Tibial nerve (tissue), 4 donors: ENCODE measurements at regions not wholly inside any gene's neighbourhood (a gene's known extent, or its start where the extent isn't known, plus 50 kb on each side); places are given as distances from the start of the nearest gene placed in this dataset.

Experiments used
- DNase-seq, 2 donors: peaks; one replicate each; pipeline ENCODE4 v3.0.0-alpha.2; 2019; ENCODE audit warnings: low spot score in 2 of 2
- H3K27ac ChIP-seq, 4 donors: fragments of 200-600 bp; sonication (generic) in 3 of 4; one replicate each; pipeline ENCODE4 v1.5.1; 2017 to 2019; ENCODE audit warnings: mild to moderate bottlenecking in 1 of 4
- H3K27me3 ChIP-seq, 2 donors: fragments of 200-600 bp; sonication (generic) in 1 of 2; one replicate each; pipeline versions ENCODE4 v1.5.1 to v1.6.0; 2017 to 2019
- H3K36me3 ChIP-seq, 3 donors: fragments of 200-600 bp; sonication (generic); one replicate each; pipeline ENCODE4 v1.5.1; 2018 to 2019
- H3K4me1 ChIP-seq, 4 donors: fragments of 200-600 bp; sonication (generic) in 3 of 4; one replicate each; pipeline ENCODE4 v1.5.1; 2017 to 2019
- H3K4me3 ChIP-seq, 4 donors: fragments of 200-600 bp; sonication (generic) in 3 of 4; one replicate each; pipeline ENCODE4 v1.5.1; 2017 to 2019; ENCODE audit warnings: mild to moderate bottlenecking in 1 of 4, moderate library complexity in 1 of 4
- H3K9me3 ChIP-seq, 4 donors: fragments of 200-600 bp; sonication (generic) in 3 of 4; one replicate each; pipeline ENCODE4 v1.5.1; 2017 to 2019
- CTCF ChIP-seq, 5 experiments: fragments of 200-600 bp in 3 of 5; fragments of 450-650 bp in 2 of 5; sonication (generic) in 3 of 5; IDR thresholded peaks; one replicate each; pipeline ENCODE4 v1.5.1; 2016 to 2019; ENCODE audit warnings: antibody characterized with exemption in 5 of 5, mild to moderate bottlenecking in 3 of 5, moderate library complexity in 2 of 5
- EP300 ChIP-seq, 2 donors: sonication (generic); formaldehyde crosslinking; IDR thresholded peaks; one replicate each; pipeline ENCODE4 v1.6.1; 2017; ENCODE audit warnings: antibody characterized with exemption in 2 of 2, mild to moderate bottlenecking in 1 of 2
- POLR2A ChIP-seq, 2 donors: fragments of 450-650 bp; IDR thresholded peaks; one replicate each; pipeline ENCODE4 v1.6.1; 2017; ENCODE audit warnings: antibody characterized with exemption in 2 of 2, mild to moderate bottlenecking in 2 of 2, moderate library complexity in 2 of 2
- WGBS, 2 donors: methylation state at CpG; one replicate each; pipeline ENCODE4 v1.1.5; 2018; 5-methylcytosine and 5-hydroxymethylcytosine counted together

GRCh38 chr2:164205347-164205746 lies 415.9 kb downstream of the GRB14 start:
- WGBS, 2 donors, result 9 to 11% methylated on average over 1 of the region's 1 CpG
- no peaks in the 10 kb centered on the region for H3K36me3 ChIP-seq
- no peak overlapping the region for H3K4me3 ChIP-seq
- DNase-seq, result no peak
- no peaks in the 10 kb centered on the region for H3K9me3 ChIP-seq
- TF ChIP-seq POLR2A (IDR thresholded peaks at IDR 0.05) (no peak), CTCF (IDR thresholded peaks at IDR 0.05) (no peak), EP300 (IDR thresholded peaks at IDR 0.05) (no peak)
- peaks cover 0 to 4% (median 0%) of the 10 kb centered on the region in 4 donors for H3K4me1 ChIP-seq
- H3K27ac ChIP-seq, result no peak overlapping the region
- H3K27me3 ChIP-seq, result no peaks in the 10 kb centered on the region

- no peak for TF ChIP-seq CTCF (IDR thresholded peaks at IDR 0.05)
- no peak for TF ChIP-seq POLR2A (IDR thresholded peaks at IDR 0.05)
- no peak for TF ChIP-seq EP300 (IDR thresholded peaks at IDR 0.05)
- DNase-seq, result no peak
Observed at GRCh38 chr2:164203131-164203530, 418.2 kb downstream of the GRB14 start.

DNA sequence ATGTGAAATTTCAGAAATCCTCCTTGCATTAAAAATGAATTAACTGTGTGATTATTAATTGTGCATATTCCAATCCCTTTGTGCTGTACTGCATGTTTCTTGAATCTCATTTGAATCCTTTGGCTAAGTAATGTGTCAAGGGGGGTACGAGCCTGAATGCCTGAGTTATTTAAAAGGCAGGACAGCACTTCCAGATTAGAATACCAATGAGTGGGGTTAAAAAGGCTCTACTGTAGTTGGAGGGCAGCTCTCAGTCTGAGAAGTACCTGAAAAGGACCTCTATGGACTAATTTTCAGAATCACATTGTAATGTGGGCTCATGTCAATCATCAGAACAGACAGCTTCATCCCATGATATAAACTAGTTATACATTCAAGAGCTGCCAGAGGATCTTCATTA lies 423.0 kb downstream of the GRB14 start:
- no peak overlapping the region for H3K27ac ChIP-seq
- H3K36me3 ChIP-seq, result no peaks in the 10 kb centered on the region
- no peaks in the 10 kb centered on the region for H3K4me1 ChIP-seq
- DNase-seq, result no peak
- no peak overlapping the region for H3K4me3 ChIP-seq
- H3K9me3 ChIP-seq, result no peaks in the 10 kb centered on the region
- WGBS, 2 donors, result 55 to 57% methylated on average over 1 of the region's 1 CpG
- no peaks in the 10 kb centered on the region for H3K27me3 ChIP-seq
- no peak for TF ChIP-seq CTCF (IDR thresholded peaks at IDR 0.05)
- TF ChIP-seq EP300 (IDR thresholded peaks at IDR 0.05), result no peak
- no peak for TF ChIP-seq POLR2A (IDR thresholded peaks at IDR 0.05)

More at GRCh38 chr2:164203131-164203530, 418.2 kb downstream of the GRB14 start:
- H3K9me3 ChIP-seq, result no peaks in the 10 kb centered on the region
- no peaks in the 10 kb centered on the region for H3K27me3 ChIP-seq
- H3K36me3 ChIP-seq, result no peaks in the 10 kb centered on the region
- no peak overlapping the region for H3K27ac ChIP-seq
- WGBS, 2 donors, result 69 to 86% methylated on average over 3 of the region's 3 CpGs
- H3K4me3 ChIP-seq, result no peak overlapping the region
- peaks cover 0 to 4% (median 0%) of the 10 kb centered on the region in 4 donors for H3K4me1 ChIP-seq

GRCh38 chr2:164190700-164191099 lies 430.6 kb downstream of the GRB14 start:
- Histone ChIP-seq H3K9me3 (peaks cover 0 to 15% (median 0%) of the 10 kb centered on the region in 4 donors), H3K27me3 (no peaks in the 10 kb centered on the region), H3K4me1 (no peaks in the 10 kb centered on the region), H3K27ac (no peak overlapping the region), H3K4me3 (no peak overlapping the region), H3K36me3 (no peaks in the 10 kb centered on the region)
- WGBS, 2 donors, result 63 to 70% methylated on average over 4 of the region's 4 CpGs
- DNase-seq, result no peak
- TF ChIP-seq POLR2A (IDR thresholded peaks at IDR 0.05), result no peak
- no peak for TF ChIP-seq CTCF (IDR thresholded peaks at IDR 0.05)
- TF ChIP-seq EP300 (IDR thresholded peaks at IDR 0.05), result no peak

- H3K36me3 ChIP-seq, result no peaks in the 10 kb centered on the region
- no peak for DNase-seq
- H3K9me3 ChIP-seq, result peaks cover 0 to 15% (median 0%) of the 10 kb centered on the region in 4 donors
- no peak overlapping the region for H3K27ac ChIP-seq
- H3K27me3 ChIP-seq, result no peaks in the 10 kb centered on the region
- TF ChIP-seq CTCF (IDR thresholded peaks at IDR 0.05), result no peak
- no peak for TF ChIP-seq EP300 (IDR thresholded peaks at IDR 0.05)
- no peak for TF ChIP-seq POLR2A (IDR thresholded peaks at IDR 0.05)
- no peaks in the 10 kb centered on the region for H3K4me1 ChIP-seq
- no peak overlapping the region for H3K4me3 ChIP-seq
- 92% methylated on average over 2 of the region's 2 CpGs for WGBS, 2 donors
Observed at GRCh38 chr2:164189851-164190250, 431.4 kb downstream of the GRB14 start.
